SK-N-SH (cell line): ENCODE measurements at regions not wholly inside any gene's neighbourhood (a gene's known extent, or its start where the extent isn't known, plus 50 kb on each side); places are given as distances from the start of the nearest gene placed in this dataset.

Experiments used
- FOXM1 ChIP-seq: IDR thresholded peaks from 2 replicates; pipeline ENCODE4 v1.4.0; 2012; ENCODE audit warnings: low read depth, mild to moderate bottlenecking
- GABPA ChIP-seq: IDR thresholded peaks from 2 replicates; pipeline ENCODE4 v1.4.0; 2012; ENCODE audit warnings: low read depth, mild to moderate bottlenecking
- MXI1 ChIP-seq: IDR thresholded peaks from 2 replicates; pipeline ENCODE4 v1.6.1; 2012; ENCODE audit warnings: mild to moderate bottlenecking, low read depth, low read length, improper control_type of control experiment
- NFIC ChIP-seq: IDR thresholded peaks from 2 replicates; pipeline ENCODE4 v1.4.0; 2012; ENCODE audit warnings: borderline replicate concordance
- RAD21 ChIP-seq: IDR thresholded peaks from 2 replicates; pipeline ENCODE4 v1.6.1; 2012; ENCODE audit warnings: mild to moderate bottlenecking, low read length
- SIN3A ChIP-seq: IDR thresholded peaks from 2 replicates; pipeline ENCODE4 v1.6.1; 2012; ENCODE audit warnings: low read depth, mild to moderate bottlenecking, low read length, moderate library complexity, borderline replicate concordance
- SMC3 ChIP-seq: IDR thresholded peaks from 2 replicates; pipeline ENCODE4 v1.6.1; 2012; ENCODE audit warnings: low read depth, low read length, improper control_type of control experiment
- TAF1 ChIP-seq: IDR thresholded peaks from 2 replicates; pipeline ENCODE4 v1.6.1; 2012; ENCODE audit warnings: low read depth, mild to moderate bottlenecking, low read length, moderate library complexity, borderline replicate concordance
- TF ChIP-seq, protein P1 (sequence below): IDR thresholded peaks from 2 replicates; pipeline ENCODE4 v1.4.0; 2012; ENCODE audit warnings: low read depth
- TF ChIP-seq, protein P2 (sequence below): fragments of 200-600 bp; sonication (generic); IDR thresholded peaks from 2 replicates; pipeline ENCODE4 v1.6.1; 2017; ENCODE audit warnings: antibody characterized with exemption, mild to moderate bottlenecking, moderate library complexity
- TF ChIP-seq, protein P3 (sequence below): fragments of 150-350 bp; IDR thresholded peaks from 2 replicates; pipeline ENCODE4 v1.6.1; 2017; ENCODE audit warnings: antibody characterized with exemption, low read length, low read depth, borderline replicate concordance

DNA sequence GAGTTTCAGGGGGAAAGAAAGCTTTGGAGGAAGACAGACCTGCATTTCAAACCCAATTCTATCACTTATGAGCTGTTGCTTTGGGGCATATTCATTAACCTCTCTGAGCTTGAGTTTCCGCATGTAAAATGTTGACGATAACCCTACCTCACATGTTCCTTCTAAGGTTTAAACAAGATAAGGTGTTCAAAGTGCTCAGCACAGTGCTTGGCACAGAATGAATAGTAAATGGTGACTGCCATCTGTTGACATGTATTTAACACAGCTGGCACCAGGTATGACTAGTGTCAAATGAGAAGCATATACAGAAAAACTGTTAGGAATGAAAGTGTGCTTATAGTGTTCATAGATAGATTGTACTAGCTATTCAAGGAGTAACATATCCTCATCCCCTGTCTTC is 155.5 kb downstream of the PTGER3 start:
- TF ChIP-seq, protein P1, sequence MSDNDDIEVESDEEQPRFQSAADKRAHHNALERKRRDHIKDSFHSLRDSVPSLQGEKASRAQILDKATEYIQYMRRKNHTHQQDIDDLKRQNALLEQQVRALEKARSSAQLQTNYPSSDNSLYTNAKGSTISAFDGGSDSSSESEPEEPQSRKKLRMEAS, result no peak
- TF ChIP-seq NFIC (no peak), MXI1 (no peak), FOXM1 (no peak), TAF1 (no peak), SMC3 (no peak), SIN3A (no peak), GABPA (no peak), RAD21 (no peak)
- TF ChIP-seq, protein P2, sequence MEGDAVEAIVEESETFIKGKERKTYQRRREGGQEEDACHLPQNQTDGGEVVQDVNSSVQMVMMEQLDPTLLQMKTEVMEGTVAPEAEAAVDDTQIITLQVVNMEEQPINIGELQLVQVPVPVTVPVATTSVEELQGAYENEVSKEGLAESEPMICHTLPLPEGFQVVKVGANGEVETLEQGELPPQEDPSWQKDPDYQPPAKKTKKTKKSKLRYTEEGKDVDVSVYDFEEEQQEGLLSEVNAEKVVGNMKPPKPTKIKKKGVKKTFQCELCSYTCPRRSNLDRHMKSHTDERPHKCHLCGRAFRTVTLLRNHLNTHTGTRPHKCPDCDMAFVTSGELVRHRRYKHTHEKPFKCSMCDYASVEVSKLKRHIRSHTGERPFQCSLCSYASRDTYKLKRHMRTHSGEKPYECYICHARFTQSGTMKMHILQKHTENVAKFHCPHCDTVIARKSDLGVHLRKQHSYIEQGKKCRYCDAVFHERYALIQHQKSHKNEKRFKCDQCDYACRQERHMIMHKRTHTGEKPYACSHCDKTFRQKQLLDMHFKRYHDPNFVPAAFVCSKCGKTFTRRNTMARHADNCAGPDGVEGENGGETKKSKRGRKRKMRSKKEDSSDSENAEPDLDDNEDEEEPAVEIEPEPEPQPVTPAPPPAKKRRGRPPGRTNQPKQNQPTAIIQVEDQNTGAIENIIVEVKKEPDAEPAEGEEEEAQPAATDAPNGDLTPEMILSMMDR, result no peak
- TF ChIP-seq, protein P3, sequence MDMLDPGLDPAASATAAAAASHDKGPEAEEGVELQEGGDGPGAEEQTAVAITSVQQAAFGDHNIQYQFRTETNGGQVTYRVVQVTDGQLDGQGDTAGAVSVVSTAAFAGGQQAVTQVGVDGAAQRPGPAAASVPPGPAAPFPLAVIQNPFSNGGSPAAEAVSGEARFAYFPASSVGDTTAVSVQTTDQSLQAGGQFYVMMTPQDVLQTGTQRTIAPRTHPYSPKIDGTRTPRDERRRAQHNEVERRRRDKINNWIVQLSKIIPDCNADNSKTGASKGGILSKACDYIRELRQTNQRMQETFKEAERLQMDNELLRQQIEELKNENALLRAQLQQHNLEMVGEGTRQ, result no peak
